GM21825 (cell line): ENCODE measurements at regions not wholly inside any gene's neighbourhood (a gene's known extent, or its start where the extent isn't known, plus 50 kb on each side); places are given as distances from the start of the nearest gene placed in this dataset.

Experiments
- ATAC-seq: cut with Tn5 transposase; IDR thresholded peaks from one replicate; pipeline ENCODE4 v1.9.1; 2021; ENCODE audit warnings: mild to moderate bottlenecking, moderate library complexity; ENCODE audit not compliant: unreplicated experiment

GRCh38 chr17:33511670-33512069 is 218.6 kb upstream of the ASIC2 start:
- ATAC-seq, result no peak

GRCh38 chr17:33512113-33512512 is 219.0 kb upstream of the ASIC2 start:
- no peak for ATAC-seq

GRCh38 chr17:33513769-33514168 is 220.7 kb upstream of the ASIC2 start:
- ATAC-seq, result no peak

- no peak for ATAC-seq
Measured at GRCh38 chr17:33514369-33514768, 221.3 kb upstream of the ASIC2 start.

GRCh38 chr17:33515974-33516373 is 222.9 kb upstream of the ASIC2 start:
- ATAC-seq, result no peak

- ATAC-seq, result no peak
Measured at GRCh38 chr17:33516645-33517044, 223.6 kb upstream of the ASIC2 start.

- no peak for ATAC-seq
Measured at GRCh38 chr17:33517746-33518145, 224.7 kb upstream of the ASIC2 start.

GRCh38 chr17:33519692-33520091 is 226.6 kb upstream of the ASIC2 start:
- ATAC-seq, result no peak

- no peak for ATAC-seq
Measured at GRCh38 chr17:33520426-33521330, 227.6 kb upstream of the ASIC2 start.

- ATAC-seq, result no peak
Measured at GRCh38 chr17:33521784-33522183, 228.7 kb upstream of the ASIC2 start.

GRCh38 chr17:33522623-33523022 is 229.5 kb upstream of the ASIC2 start:
- ATAC-seq, result no peak

- ATAC-seq, result no peak
Measured at GRCh38 chr17:33523577-33523981, 230.5 kb upstream of the ASIC2 start.

GRCh38 chr17:33525186-33525585 is 232.1 kb upstream of the ASIC2 start:
- ATAC-seq, result no peak

GRCh38 chr17:33526717-33527116 is 233.6 kb upstream of the ASIC2 start:
- ATAC-seq, result no peak

- no peak for ATAC-seq
Measured at GRCh38 chr17:33527290-33527689, 234.2 kb upstream of the ASIC2 start.

GRCh38 chr17:33528846-33529245 is 235.8 kb upstream of the ASIC2 start:
- ATAC-seq, result no peak

GRCh38 chr17:33529816-33530215 is 236.7 kb upstream of the ASIC2 start:
- no peak for ATAC-seq

GRCh38 chr17:33531311-33531710 is 238.2 kb upstream of the ASIC2 start:
- ATAC-seq, result no peak

GRCh38 chr17:33534087-33534486 is 241.0 kb upstream of the ASIC2 start:
- no peak for ATAC-seq

GRCh38 chr17:33545124-33545523 is 252.0 kb upstream of the ASIC2 start:
- no peak for ATAC-seq

- no peak for ATAC-seq
Measured at GRCh38 chr17:33550261-33550660, 257.2 kb upstream of the ASIC2 start.

- no peak for ATAC-seq
Measured at GRCh38 chr17:33551075-33551474, 258.0 kb upstream of the ASIC2 start.

- ATAC-seq, result no peak
Measured at GRCh38 chr17:33551911-33552310, 258.8 kb upstream of the ASIC2 start.
